Neural progenitor cell (in vitro differentiated cells): ENCODE measurements at regions not wholly inside any gene's neighbourhood (a gene's known extent, or its start where the extent isn't known, plus 50 kb on each side); places are given as distances from the start of the nearest gene placed in this dataset.

Experiments
- DNase-seq: peaks from one replicate; pipeline ENCODE4 v3.0.0-alpha.2; 2016; ENCODE audit warnings: low spot score
- H2AFZ ChIP-seq: fragments of 200-600 bp; sonication (generic); replicated peaks from 2 replicates; pipeline ENCODE4 v1.6.1; 2016; ENCODE audit warnings: antibody characterized with exemption
- H3F3A ChIP-seq: fragments of 200-600 bp; sonication (generic); 2 replicates; pipeline ENCODE4 v1.6.1; 2016; ENCODE audit warnings: antibody characterized with exemption, low read depth
- H3K27ac ChIP-seq: fragments of 200-600 bp; sonication (generic); 2 replicates; pipeline ENCODE4 v1.5.1; 2016; ENCODE audit warnings: mild to moderate bottlenecking
- H3K27me3 ChIP-seq: fragments of 200-600 bp; sonication (generic); 2 replicates; pipeline ENCODE4 v1.6.1; 2016; ENCODE audit warnings: mild to moderate bottlenecking, moderate library complexity
- H3K36me3 ChIP-seq: fragments of 200-600 bp; sonication (generic); 2 replicates; pipeline ENCODE4 v1.5.1; 2016
- H3K4me1 ChIP-seq: fragments of 200-600 bp; sonication (generic); 2 replicates; pipeline ENCODE4 v1.6.1; 2016; ENCODE audit warnings: mixed run types
- H3K4me2 ChIP-seq: fragments of 200-600 bp; sonication (generic); 2 replicates; pipeline ENCODE4 v1.6.1; 2016
- H3K4me3 ChIP-seq: fragments of 200-600 bp; sonication (generic); 2 replicates; pipeline ENCODE4 v1.5.1; 2016
- H3K79me2 ChIP-seq: fragments of 200-600 bp; sonication (generic); 2 replicates; pipeline ENCODE4 v1.6.1; 2016; ENCODE audit warnings: low read depth
- H3K9ac ChIP-seq: fragments of 200-600 bp; sonication (generic); 2 replicates; pipeline ENCODE4 v1.6.1; 2016
- H3K9me3 ChIP-seq: fragments of 200-600 bp; sonication (generic); 2 replicates; pipeline ENCODE4 v1.5.1; 2016; ENCODE audit warnings: low read depth
- H4K20me1 ChIP-seq: fragments of 200-600 bp; sonication (generic); 2 replicates; pipeline ENCODE4 v1.6.1; 2016; ENCODE audit warnings: low read depth
- H3K27ac Mint-ChIP-seq: 3 replicates; pipeline ENCODE4 v1.8.0; 2021; ENCODE audit warnings: mixed read lengths
- H3K27me3 Mint-ChIP-seq: 2 replicates; pipeline ENCODE4 v1.8.0; 2022; ENCODE audit warnings: low read depth, mild to moderate bottlenecking, inconsistent platforms, moderate library complexity, mixed read lengths; ENCODE audit not compliant: insufficient read depth
- H3K36me3 Mint-ChIP-seq: 3 replicates; pipeline ENCODE4 v1.8.0; 2021; ENCODE audit warnings: mixed read lengths
- H3K4me1 Mint-ChIP-seq: 3 replicates; pipeline ENCODE4 v1.8.0; 2021; ENCODE audit warnings: mixed read lengths
- H3K4me3 Mint-ChIP-seq: 3 replicates; pipeline ENCODE4 v1.8.0; 2021; ENCODE audit warnings: mild to moderate bottlenecking, moderate library complexity, mixed read lengths
- H3K9me3 Mint-ChIP-seq: 3 replicates; pipeline ENCODE4 v1.8.0; 2020; ENCODE audit warnings: mixed read lengths
- CTCF ChIP-seq: fragments of 200-600 bp; sonication (generic); IDR thresholded peaks from 2 replicates; pipeline ENCODE4 v1.5.1; 2017; ENCODE audit warnings: antibody characterized with exemption, mild to moderate bottlenecking
- EZH2 ChIP-seq: fragments of 200-600 bp; sonication (generic); IDR thresholded peaks from 2 replicates; pipeline ENCODE4 v1.6.1; 2017; ENCODE audit warnings: antibody characterized with exemption, mild to moderate bottlenecking, moderate library complexity
- EZH2phosphoT487 ChIP-seq: fragments of 200-600 bp; sonication (generic); IDR thresholded peaks from 2 replicates; pipeline ENCODE4 v1.6.1; 2017; ENCODE audit warnings: antibody characterized with exemption

GRCh38 chr4:138299881-138300280, 57.7 kb upstream of the SLC7A11 start:
- Mint-ChIP-seq H3K9me3 (no peaks in the 10 kb centered on the region), H3K4me3 (no peak overlapping the region), H3K36me3 (no peaks in the 10 kb centered on the region), H3K4me1 (peaks cover 14% of the 10 kb centered on the region), H3K27ac (no peak overlapping the region), H3K27me3 (peaks cover 2% of the 10 kb centered on the region)
- Histone ChIP-seq H3F3A (no peaks in the 10 kb centered on the region), H4K20me1 (no peaks in the 10 kb centered on the region), H3K27me3 (no peaks in the 10 kb centered on the region), H3K4me1 (peaks cover 4% of the 10 kb centered on the region), H2AFZ (no peak overlapping the region), H3K27ac (no peak overlapping the region), H3K9ac (no peak overlapping the region), H3K79me2 (no peaks in the 10 kb centered on the region), H3K36me3 (no peaks in the 10 kb centered on the region), H3K9me3 (no peaks in the 10 kb centered on the region), H3K4me3 (no peak overlapping the region), H3K4me2 (no peak overlapping the region)
- DNase-seq = no peak
- TF ChIP-seq CTCF (no peak), EZH2phosphoT487 (no peak), EZH2 (no peak)

- no peak overlapping the region for H3K9ac ChIP-seq
- no peaks in the 10 kb centered on the region for H3K36me3 ChIP-seq
- H3K27me3 ChIP-seq = no peaks in the 10 kb centered on the region
- H3K4me1 Mint-ChIP-seq = peaks cover 14% of the 10 kb centered on the region
- no peak for DNase-seq
- H3K9me3 Mint-ChIP-seq = no peaks in the 10 kb centered on the region
- no peaks in the 10 kb centered on the region for H3K9me3 ChIP-seq
- H4K20me1 ChIP-seq = no peaks in the 10 kb centered on the region
- H3K27ac ChIP-seq = no peak overlapping the region
- H3K4me2 ChIP-seq = no peak overlapping the region
- TF ChIP-seq CTCF = no peak
- no peak for TF ChIP-seq EZH2phosphoT487
- TF ChIP-seq EZH2 = no peak
- H3F3A ChIP-seq = no peaks in the 10 kb centered on the region
- H3K36me3 Mint-ChIP-seq = no peaks in the 10 kb centered on the region
- no peak overlapping the region for H2AFZ ChIP-seq
- no peak overlapping the region for H3K4me3 Mint-ChIP-seq
- no peaks in the 10 kb centered on the region for H3K79me2 ChIP-seq
- no peak overlapping the region for H3K4me3 ChIP-seq
- H3K4me1 ChIP-seq = peaks cover 4% of the 10 kb centered on the region
- no peaks in the 10 kb centered on the region for H3K27me3 Mint-ChIP-seq
- H3K27ac Mint-ChIP-seq = no peak overlapping the region
Observed at GRCh38 chr4:138298866-138299265, 56.7 kb upstream of the SLC7A11 start.

GRCh38 chr4:138298431-138298830, 56.3 kb upstream of the SLC7A11 start:
- no peak overlapping the region for H3K9ac ChIP-seq
- H3K27me3 ChIP-seq = no peaks in the 10 kb centered on the region
- H3K4me2 ChIP-seq = no peak overlapping the region
- no peak overlapping the region for H3K27ac ChIP-seq
- no peaks in the 10 kb centered on the region for H3F3A ChIP-seq
- no peaks in the 10 kb centered on the region for H4K20me1 ChIP-seq
- no peak for DNase-seq
- Mint-ChIP-seq H3K4me3 (no peak overlapping the region), H3K36me3 (no peaks in the 10 kb centered on the region), H3K27ac (no peak overlapping the region), H3K9me3 (no peaks in the 10 kb centered on the region), H3K27me3 (no peaks in the 10 kb centered on the region), H3K4me1 (peaks cover 14% of the 10 kb centered on the region)
- H3K9me3 ChIP-seq = no peaks in the 10 kb centered on the region
- H3K36me3 ChIP-seq = no peaks in the 10 kb centered on the region
- H3K79me2 ChIP-seq = no peaks in the 10 kb centered on the region
- TF ChIP-seq CTCF (no peak), EZH2phosphoT487 (no peak), EZH2 (no peak)
- H3K4me1 ChIP-seq = peaks cover 4% of the 10 kb centered on the region
- no peak overlapping the region for H3K4me3 ChIP-seq
- H2AFZ ChIP-seq = no peak overlapping the region
